ENCODE measurements at regions not wholly inside any gene's neighbourhood (a gene's known extent, or its start where the extent isn't known, plus 50 kb on each side); places are given as distances from the start of the nearest gene placed in this dataset.

- DNase-seq, result no peak
Observed at GRCh38 chr13:103312467-103312866, 246.2 kb upstream of the SLC10A2 start.

GRCh38 chr13:103308667-103309066, 242.4 kb upstream of the SLC10A2 start:
- no peak for DNase-seq

GRCh38 chr13:103306163-103306562, 239.9 kb upstream of the SLC10A2 start:
- DNase-seq, result no peak

GRCh38 chr13:103303078-103303651, 236.9 kb upstream of the SLC10A2 start:
- no peak for DNase-seq

GRCh38 chr13:103302676-103303075, 236.5 kb upstream of the SLC10A2 start:
- no peak for DNase-seq

GRCh38 chr13:103299079-103299478, 232.9 kb upstream of the SLC10A2 start:
- no peak for DNase-seq

GRCh38 chr13:103297083-103297482, 230.9 kb upstream of the SLC10A2 start:
- no peak for DNase-seq

- DNase-seq, result no peak
Observed at GRCh38 chr13:103291798-103292572, 225.8 kb upstream of the SLC10A2 start.

- DNase-seq, result no peak
Observed at GRCh38 chr13:103291226-103291625, 225.0 kb upstream of the SLC10A2 start.

GRCh38 chr13:103289681-103290080, 223.5 kb upstream of the SLC10A2 start:
- DNase-seq, result no peak

GRCh38 chr13:103288114-103288513, 221.9 kb upstream of the SLC10A2 start:
- no peak for DNase-seq

GRCh38 chr13:103287659-103288058, 221.4 kb upstream of the SLC10A2 start:
- DNase-seq, result no peak

- no peak for DNase-seq
Observed at GRCh38 chr13:103284466-103284865, 218.2 kb upstream of the SLC10A2 start.

- no peak for DNase-seq
Observed at GRCh38 chr13:103283451-103283820, 217.2 kb upstream of the SLC10A2 start.

GRCh38 chr13:103282571-103283450, 216.6 kb upstream of the SLC10A2 start:
- no peak for DNase-seq

GRCh38 chr13:103277959-103278694, 211.9 kb upstream of the SLC10A2 start:
- no peak for DNase-seq

GRCh38 chr13:103276775-103277498, 210.7 kb upstream of the SLC10A2 start:
- DNase-seq, result no peak

GRCh38 chr13:103275722-103276121, 209.5 kb upstream of the SLC10A2 start:
- no peak for DNase-seq

- DNase-seq, result no peak
Observed at GRCh38 chr13:103275081-103275480, 208.9 kb upstream of the SLC10A2 start.

GRCh38 chr13:103273825-103274224, 207.6 kb upstream of the SLC10A2 start:
- DNase-seq, result no peak

- no peak for DNase-seq
Observed at GRCh38 chr13:103272770-103273169, 206.6 kb upstream of the SLC10A2 start.

- no peak for DNase-seq
Observed at GRCh38 chr13:103263448-103263847, 197.2 kb upstream of the SLC10A2 start.

All from DMS153 (cell line).